Panc1 (cell line): ENCODE measurements at regions not wholly inside any gene's neighbourhood (a gene's known extent, or its start where the extent isn't known, plus 50 kb on each side); places are given as distances from the start of the nearest gene placed in this dataset.

Experiments
- ATAC-seq: fragments of 200-7000 bp; cut with Tn5 transposase; 2 replicates; pipeline ENCODE4 v1.9.1; 2020; ENCODE audit warnings: mild to moderate bottlenecking, moderate library complexity
- BruUV-seq: library from RNA; stranded (reverse); fragments of 400-500 nt; replicated peaks from 2 replicates; lab custom pipeline; 2021; lab: Mats Ljungman, UMichigan
- CTCF ChIA-PET: fragments of 300-600 bp; sonication (Branson Sonifier 250); formaldehyde crosslinking; loops from one replicate; lab custom pipeline; 2022; ENCODE audit warnings: antibody characterized with exemption; lab: Charles Lee
- POLR2A ChIA-PET: fragments of 300-600 bp; sonication (Branson Sonifier 250); formaldehyde crosslinking; loops from one replicate; lab custom pipeline; 2022; ENCODE audit warnings: antibody characterized with exemption; lab: Charles Lee
- DNase-seq: peaks from one replicate; pipeline ENCODE4 v3.0.0-alpha.2; 2010; ENCODE audit warnings: low read depth, low spot score
- H3K27ac ChIP-seq: 2 replicates; pipeline ENCODE4 v1.5.1; 2011; ENCODE audit warnings: mild to moderate bottlenecking, low read length, inconsistent platforms
- H3K27me3 ChIP-seq: fragments of 200-500 bp; sonication (Bioruptor generic); 2 replicates; pipeline ENCODE4 v1.6.0; 2014; ENCODE audit warnings: low read length, inconsistent platforms; ENCODE audit not compliant: control insufficient read depth, insufficient read depth
- H3K36me3 ChIP-seq: fragments of 200-500 bp; sonication (Bioruptor generic); 2 replicates; pipeline ENCODE4 v1.5.1; 2014; ENCODE audit warnings: inconsistent platforms, mild to moderate bottlenecking, low read length, moderate library complexity; ENCODE audit not compliant: control insufficient read depth, insufficient read depth
- H3K4me1 ChIP-seq: 2 replicates; pipeline ENCODE4 v1.5.1; 2011; ENCODE audit warnings: inconsistent platforms, mild to moderate bottlenecking, low read length, moderate library complexity; ENCODE audit not compliant: control insufficient read depth, insufficient read depth
- H3K4me3 ChIP-seq, 2 experiments: 2 replicates each; pipeline ENCODE4 v1.5.1; 2011 to 2012; ENCODE audit warnings: low read depth in 2 of 2, low read length in 2 of 2, mild to moderate bottlenecking in 2 of 2, inconsistent platforms in 1 of 2, moderate library complexity in 1 of 2
- H3K9me3 ChIP-seq: fragments of 200-500 bp; sonication (Bioruptor generic); 2 replicates; pipeline ENCODE4 v1.5.1; 2014; ENCODE audit warnings: low read depth, mild to moderate bottlenecking, inconsistent platforms, low read length, moderate library complexity; ENCODE audit not compliant: control insufficient read depth, insufficient read depth
- POLR2AphosphoS5 ChIP-seq: IDR thresholded peaks from 2 replicates; pipeline ENCODE4 v1.6.1; 2012; ENCODE audit warnings: mild to moderate bottlenecking, low read depth, low read length, moderate library complexity
- SIN3A ChIP-seq: IDR thresholded peaks from 2 replicates; pipeline ENCODE4 v1.6.1; 2012; ENCODE audit warnings: low read depth, mild to moderate bottlenecking, low read length, moderate library complexity, borderline replicate concordance; ENCODE audit not compliant: insufficient read depth
- TCF7L2 ChIP-seq: IDR thresholded peaks from 2 replicates; pipeline ENCODE4 v1.6.1; 2011; ENCODE audit warnings: mild to moderate bottlenecking, low read depth, low read length, inconsistent platforms
- in situ Hi-C: cut with HindIII; loops from 2 replicates; pipeline ENCODE4 v1.10.0; 2016; ENCODE audit warnings: low sequenced_read_pairs, low pct_unique_long_range_greater_than_20kb
- intact Hi-C: fragments of 100-400 bp; cut with micrococcal nuclease; formaldehyde crosslinking; loops from one replicate; pipeline ENCODE4 v1.10.0; 2022; ENCODE audit not compliant: unreplicated experiment
- TF ChIP-seq, protein P1 (sequence below): fragments of 450-650 bp; IDR thresholded peaks from 2 replicates; pipeline ENCODE4 v1.5.1; 2017; ENCODE audit warnings: mild to moderate bottlenecking
- TF ChIP-seq, protein P2 (sequence below), 2 experiments: IDR thresholded peaks; 2 replicates each; pipeline ENCODE4 v1.6.1; 2011 to 2012; ENCODE audit warnings: low read depth in 2 of 2, control low read depth in 1 of 2, low read length in 1 of 2, mild to moderate bottlenecking in 1 of 2, moderate library complexity in 1 of 2; ENCODE audit not compliant: insufficient read depth in 1 of 2

DNA sequence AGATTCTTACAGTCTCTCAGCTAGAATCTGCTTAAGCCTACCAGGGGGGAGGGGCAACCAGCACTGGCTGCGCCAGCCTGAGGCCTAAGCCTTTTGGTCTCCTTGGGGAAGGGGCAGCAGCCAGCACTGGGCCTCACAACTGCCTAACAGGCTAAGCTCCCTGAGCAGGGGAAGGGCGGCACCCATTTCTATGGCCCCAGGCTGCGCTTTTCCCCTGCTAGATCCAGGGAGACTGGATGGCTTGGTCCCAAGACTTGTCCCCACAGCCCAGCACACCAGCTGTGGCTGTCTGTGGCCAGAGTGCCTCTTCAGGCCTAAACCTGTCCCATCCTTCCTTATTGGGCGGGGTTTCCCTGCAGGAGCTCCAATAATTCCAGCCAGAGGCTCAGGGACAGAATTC, 1230.3 kb upstream of the CRIM1 start:
- Histone ChIP-seq H3K9me3 (no peaks in the 10 kb centered on the region), H3K36me3 (no peaks in the 10 kb centered on the region), H3K27ac (no peak overlapping the region), H3K4me1 (no peaks in the 10 kb centered on the region), H3K27me3 (no peaks in the 10 kb centered on the region), H3K4me3 (no peak overlapping the region)
- CTCF ChIA-PET: no interaction called here
- in situ Hi-C loops (no loop called here), intact Hi-C loops (no loop called here)
- no peak for DNase-seq
- ATAC-seq: no peak
- POLR2A ChIA-PET: no interaction called here
- BruUV-seq: no TSS peak
- TF ChIP-seq TCF7L2: no peak
- TF ChIP-seq, protein P1, sequence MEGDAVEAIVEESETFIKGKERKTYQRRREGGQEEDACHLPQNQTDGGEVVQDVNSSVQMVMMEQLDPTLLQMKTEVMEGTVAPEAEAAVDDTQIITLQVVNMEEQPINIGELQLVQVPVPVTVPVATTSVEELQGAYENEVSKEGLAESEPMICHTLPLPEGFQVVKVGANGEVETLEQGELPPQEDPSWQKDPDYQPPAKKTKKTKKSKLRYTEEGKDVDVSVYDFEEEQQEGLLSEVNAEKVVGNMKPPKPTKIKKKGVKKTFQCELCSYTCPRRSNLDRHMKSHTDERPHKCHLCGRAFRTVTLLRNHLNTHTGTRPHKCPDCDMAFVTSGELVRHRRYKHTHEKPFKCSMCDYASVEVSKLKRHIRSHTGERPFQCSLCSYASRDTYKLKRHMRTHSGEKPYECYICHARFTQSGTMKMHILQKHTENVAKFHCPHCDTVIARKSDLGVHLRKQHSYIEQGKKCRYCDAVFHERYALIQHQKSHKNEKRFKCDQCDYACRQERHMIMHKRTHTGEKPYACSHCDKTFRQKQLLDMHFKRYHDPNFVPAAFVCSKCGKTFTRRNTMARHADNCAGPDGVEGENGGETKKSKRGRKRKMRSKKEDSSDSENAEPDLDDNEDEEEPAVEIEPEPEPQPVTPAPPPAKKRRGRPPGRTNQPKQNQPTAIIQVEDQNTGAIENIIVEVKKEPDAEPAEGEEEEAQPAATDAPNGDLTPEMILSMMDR: no peak
- no peak for TF ChIP-seq POLR2AphosphoS5
- TF ChIP-seq, protein P2, sequence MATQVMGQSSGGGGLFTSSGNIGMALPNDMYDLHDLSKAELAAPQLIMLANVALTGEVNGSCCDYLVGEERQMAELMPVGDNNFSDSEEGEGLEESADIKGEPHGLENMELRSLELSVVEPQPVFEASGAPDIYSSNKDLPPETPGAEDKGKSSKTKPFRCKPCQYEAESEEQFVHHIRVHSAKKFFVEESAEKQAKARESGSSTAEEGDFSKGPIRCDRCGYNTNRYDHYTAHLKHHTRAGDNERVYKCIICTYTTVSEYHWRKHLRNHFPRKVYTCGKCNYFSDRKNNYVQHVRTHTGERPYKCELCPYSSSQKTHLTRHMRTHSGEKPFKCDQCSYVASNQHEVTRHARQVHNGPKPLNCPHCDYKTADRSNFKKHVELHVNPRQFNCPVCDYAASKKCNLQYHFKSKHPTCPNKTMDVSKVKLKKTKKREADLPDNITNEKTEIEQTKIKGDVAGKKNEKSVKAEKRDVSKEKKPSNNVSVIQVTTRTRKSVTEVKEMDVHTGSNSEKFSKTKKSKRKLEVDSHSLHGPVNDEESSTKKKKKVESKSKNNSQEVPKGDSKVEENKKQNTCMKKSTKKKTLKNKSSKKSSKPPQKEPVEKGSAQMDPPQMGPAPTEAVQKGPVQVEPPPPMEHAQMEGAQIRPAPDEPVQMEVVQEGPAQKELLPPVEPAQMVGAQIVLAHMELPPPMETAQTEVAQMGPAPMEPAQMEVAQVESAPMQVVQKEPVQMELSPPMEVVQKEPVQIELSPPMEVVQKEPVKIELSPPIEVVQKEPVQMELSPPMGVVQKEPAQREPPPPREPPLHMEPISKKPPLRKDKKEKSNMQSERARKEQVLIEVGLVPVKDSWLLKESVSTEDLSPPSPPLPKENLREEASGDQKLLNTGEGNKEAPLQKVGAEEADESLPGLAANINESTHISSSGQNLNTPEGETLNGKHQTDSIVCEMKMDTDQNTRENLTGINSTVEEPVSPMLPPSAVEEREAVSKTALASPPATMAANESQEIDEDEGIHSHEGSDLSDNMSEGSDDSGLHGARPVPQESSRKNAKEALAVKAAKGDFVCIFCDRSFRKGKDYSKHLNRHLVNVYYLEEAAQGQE (IDR thresholded peaks at IDR 0.05; ENCODE audit: insufficient read depth in 1 of 2, low read depth in 2 of 2, low read length in 1 of 2): no peak
- TF ChIP-seq SIN3A: no peak

DNA sequence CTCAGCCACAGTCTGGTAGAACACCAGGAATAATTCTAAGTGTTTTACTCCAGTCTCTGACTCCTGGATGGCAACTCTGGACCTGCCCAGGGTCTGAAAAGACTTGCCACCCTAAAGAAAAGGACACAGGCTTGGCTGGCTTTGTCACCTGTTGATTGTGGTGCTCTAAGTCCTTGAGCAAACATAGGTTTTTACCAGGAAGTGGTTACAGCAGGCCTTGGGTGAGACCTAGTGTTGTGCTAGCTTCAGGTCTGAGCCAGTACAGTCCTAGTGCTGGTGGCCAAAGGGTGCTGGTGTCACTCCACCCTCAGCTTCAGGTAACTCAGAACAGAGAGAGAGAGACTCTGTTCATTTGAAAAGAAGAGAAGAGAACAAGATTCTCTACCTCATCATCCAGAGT, 1239.4 kb upstream of the CRIM1 start:
- no peak for DNase-seq
- BruUV-seq: no TSS peak

More for the DNA sequence above, 1239.4 kb upstream of the CRIM1 start:
- Histone ChIP-seq H3K4me3 (no peak overlapping the region), H3K9me3 (peaks cover 3% of the 10 kb centered on the region; the same call in 1 of the 2 replicates), H3K36me3 (no peaks in the 10 kb centered on the region), H3K27me3 (no peaks in the 10 kb centered on the region), H3K27ac (no peak overlapping the region), H3K4me1 (no peaks in the 10 kb centered on the region)
- POLR2A ChIA-PET: no interaction called here
- ATAC-seq: no peak
- in situ Hi-C loops (no loop called here), intact Hi-C loops (no loop called here)
- TF ChIP-seq, protein P2 (IDR thresholded peaks at IDR 0.05; ENCODE audit: insufficient read depth in 1 of 2, low read depth in 2 of 2, low read length in 1 of 2): no peak
- TF ChIP-seq SIN3A (no peak), POLR2AphosphoS5 (no peak), TCF7L2 (no peak)
- TF ChIP-seq, protein P1: no peak
- CTCF ChIA-PET: no interaction called here
